ENCODE measurements at regions not wholly inside any gene's neighbourhood (a gene's known extent, or its start where the extent isn't known, plus 50 kb on each side); places are given as distances from the start of the nearest gene placed in this dataset.

GRCh38 chr9:116087246-116087645, 66.3 kb upstream of the PAPPA start:
- no peak for DNase-seq (ENCODE audit: low spot score)

GRCh38 chr9:116087751-116088194, 65.8 kb upstream of the PAPPA start:
- DNase-seq (ENCODE audit: low spot score) = no peak

- no peak for DNase-seq (ENCODE audit: low spot score)
Observed at GRCh38 chr9:116088396-116088795, 65.2 kb upstream of the PAPPA start.

GRCh38 chr9:116090030-116090770, 63.4 kb upstream of the PAPPA start:
- DNase-seq (ENCODE audit: low spot score) = no peak

- DNase-seq (ENCODE audit: low spot score) = no peak
Observed at GRCh38 chr9:116094846-116095245, 58.7 kb upstream of the PAPPA start.

GRCh38 chr9:116095403-116095802, 58.2 kb upstream of the PAPPA start:
- DNase-seq (ENCODE audit: low spot score) = no peak

GRCh38 chr9:116096046-116096445, 57.5 kb upstream of the PAPPA start:
- DNase-seq (ENCODE audit: low spot score) = no peak

GRCh38 chr9:116096853-116097252, 56.7 kb upstream of the PAPPA start:
- no peak for DNase-seq (ENCODE audit: low spot score)

- no peak for DNase-seq (ENCODE audit: low spot score)
Observed at GRCh38 chr9:116098476-116098875, 55.1 kb upstream of the PAPPA start.

- no peak for DNase-seq (ENCODE audit: low spot score)
Observed at GRCh38 chr9:116099821-116100220, 53.8 kb upstream of the PAPPA start.

- DNase-seq (ENCODE audit: low spot score) = no peak
Observed at GRCh38 chr9:116100711-116101121, 52.9 kb upstream of the PAPPA start.

- no peak for DNase-seq (ENCODE audit: low spot score)
Observed at GRCh38 chr9:116101516-116101915, 52.1 kb upstream of the PAPPA start.

- DNase-seq (ENCODE audit: low spot score) = no peak
Observed at GRCh38 chr9:116102596-116102995, 51.0 kb upstream of the PAPPA start.
